HepG2 (cell line): ENCODE measurements at regions not wholly inside any gene's neighbourhood (a gene's known extent, or its start where the extent isn't known, plus 50 kb on each side); places are given as distances from the start of the nearest gene placed in this dataset.

Experiments
- ATAC-seq: fragments of 200-7000 bp; cut with Tn5 transposase; 3 replicates; pipeline ENCODE4 v1.9.1; 2020; ENCODE audit warnings: mild to moderate bottlenecking, moderate library complexity
- BruUV-seq: library from RNA; stranded (reverse); fragments of 400-500 nt; replicated peaks from 2 replicates; lab custom pipeline; 2021; lab: Mats Ljungman, UMichigan
- CTCF ChIA-PET: fragments of 300-600 bp; formaldehyde crosslinking; extraction: SDS; loops from one replicate; lab custom pipeline; 2021; ENCODE audit warnings: low total read pairs, inconsistent platforms, low intra/inter-chr PET ratio; lab: Yijun Ruan, JAX
- POLR2A ChIA-PET: fragments of 350-600 bp; sonication (Branson Sonifier 250); formaldehyde crosslinking; loops from one replicate; lab custom pipeline; 2020; ENCODE audit warnings: antibody characterized with exemption, inconsistent platforms; lab: Yijun Ruan, JAX
- DNase-seq: peaks from one replicate; pipeline ENCODE4 v3.0.0-alpha.2; 2015; ENCODE audit warnings: low spot score
- FAIRE-seq: peaks from 3 replicates; lab custom pipeline; 2011; peaks lifted over from hg19 to GRCh38; lab: Jason Lieb, UNC
- H2AFZ ChIP-seq: one replicate; pipeline ENCODE4 v1.6.1; 2011; ENCODE audit warnings: low read length, inconsistent platforms
- H3K27ac ChIP-seq: fragments of 300-600 bp; 3 replicates; pipeline ENCODE4 v1.8.0; 2011; ENCODE audit warnings: mixed run types, mild to moderate bottlenecking, mixed read lengths, low read length, inconsistent platforms; ENCODE audit not compliant: insufficient read depth; ENCODE audit errors: extremely low read length
- H3K27me3 ChIP-seq, 2 experiments: fragments of 200-600 bp in 1 of 2; 2 replicates in 1 of 2; 3 replicates in 1 of 2; pipeline versions ENCODE4 v1.6.0 to v1.8.0; 2011; ENCODE audit warnings: low read length in 2 of 2, mild to moderate bottlenecking in 2 of 2, moderate library complexity in 2 of 2, inconsistent platforms in 1 of 2; ENCODE audit not compliant: insufficient read depth in 2 of 2, control insufficient read depth in 1 of 2
- H3K36me3 ChIP-seq, 2 experiments: fragments of 200-600 bp in 1 of 2; replicated peaks in 1 of 2; 2 replicates in 1 of 2; 3 replicates in 1 of 2; pipeline versions ENCODE4 v1.5.1 to v1.8.0; 2011; ENCODE audit warnings: low read length in 2 of 2, inconsistent platforms in 1 of 2; ENCODE audit not compliant: insufficient read depth in 2 of 2, control insufficient read depth in 1 of 2
- H3K4me1 ChIP-seq: 2 replicates; pipeline ENCODE4 v1.5.1; 2012; ENCODE audit warnings: low read length, inconsistent platforms; ENCODE audit not compliant: insufficient read depth
- H3K4me2 ChIP-seq: 2 replicates; pipeline ENCODE4 v1.6.0; 2011; ENCODE audit warnings: low read depth, low read length, inconsistent platforms
- H3K4me3 ChIP-seq, 3 experiments: fragments of 200-600 bp in 1 of 3; sonication (generic), shearing (Covaris generic) in 1 of 3; replicated peaks in 1 of 3; 2 replicates each; pipeline ENCODE4 v1.5.1; 2011 to 2016; ENCODE audit warnings: low read length in 3 of 3, inconsistent platforms in 2 of 3, low read depth in 2 of 3, mild to moderate bottlenecking in 2 of 3, control low read depth in 1 of 3, mixed read lengths in 1 of 3; ENCODE audit not compliant: insufficient read depth in 1 of 3
- H3K79me2 ChIP-seq: one replicate; pipeline ENCODE4 v1.6.1; 2011; ENCODE audit warnings: low read length, inconsistent platforms; ENCODE audit not compliant: insufficient read depth
- H3K9ac ChIP-seq: 2 replicates; pipeline ENCODE4 v1.6.0; 2011; ENCODE audit warnings: mild to moderate bottlenecking, low read depth, low read length, inconsistent platforms; ENCODE audit not compliant: insufficient read depth
- H3K9me3 ChIP-seq: 2 replicates; pipeline ENCODE4 v1.5.1; 2012; ENCODE audit warnings: mild to moderate bottlenecking, low read length
- H4K20me1 ChIP-seq: 2 replicates; pipeline ENCODE4 v1.6.0; 2011; ENCODE audit warnings: inconsistent platforms, mild to moderate bottlenecking, low read length, moderate library complexity; ENCODE audit not compliant: insufficient read depth
- MTA3 ChIP-seq: sonication (generic); formaldehyde crosslinking; IDR thresholded peaks from 2 replicates; pipeline ENCODE4 v1.4.0; 2020; ENCODE audit warnings: missing genetic modification reagents
- NFIB ChIP-seq: sonication (generic); formaldehyde crosslinking; IDR thresholded peaks from 2 replicates; pipeline ENCODE4 v1.9.0; 2021; ENCODE audit warnings: missing genetic modification reagents, mild to moderate bottlenecking, borderline replicate concordance
- STAG1 ChIP-seq: sonication (generic); formaldehyde crosslinking; IDR thresholded peaks from 2 replicates; pipeline ENCODE4 v1.4.0; 2020; ENCODE audit warnings: missing genetic modification reagents
- ZFP37 ChIP-seq: sonication (generic); formaldehyde crosslinking; IDR thresholded peaks from 2 replicates; pipeline ENCODE4 v1.4.0; 2020; ENCODE audit warnings: missing genetic modification reagents, borderline replicate concordance
- ZNF790 ChIP-seq: sonication (generic); formaldehyde crosslinking; IDR thresholded peaks from 2 replicates; pipeline ENCODE4 v1.8.0; 2022; ENCODE audit warnings: missing genetic modification reagents, mild to moderate bottlenecking, borderline replicate concordance
- WGBS: methylation state at CpG from one replicate; pipeline ENCODE4 v1.1.6; 2017; ENCODE audit warnings: low lambda C conversion rate; 5-methylcytosine and 5-hydroxymethylcytosine counted together
- in situ Hi-C: cut with HindIII; loops from 2 replicates; pipeline ENCODE4 v1.10.0; 2017; ENCODE audit warnings: low pct_unique_long_range_greater_than_20kb; ENCODE audit not compliant: extremely low pct_ligation_motif_present
- intact Hi-C: fragments of 100-400 bp; cut with micrococcal nuclease; formaldehyde crosslinking; loops from one replicate; pipeline ENCODE4 v1.10.0; 2022; ENCODE audit not compliant: unreplicated experiment
- TF ChIP-seq, protein P1 (sequence below): sonication (generic); formaldehyde crosslinking; IDR thresholded peaks from 2 replicates; pipeline ENCODE4 v1.5.0; 2020; ENCODE audit warnings: mild to moderate bottlenecking, missing genetic modification reagents, moderate library complexity

DNA sequence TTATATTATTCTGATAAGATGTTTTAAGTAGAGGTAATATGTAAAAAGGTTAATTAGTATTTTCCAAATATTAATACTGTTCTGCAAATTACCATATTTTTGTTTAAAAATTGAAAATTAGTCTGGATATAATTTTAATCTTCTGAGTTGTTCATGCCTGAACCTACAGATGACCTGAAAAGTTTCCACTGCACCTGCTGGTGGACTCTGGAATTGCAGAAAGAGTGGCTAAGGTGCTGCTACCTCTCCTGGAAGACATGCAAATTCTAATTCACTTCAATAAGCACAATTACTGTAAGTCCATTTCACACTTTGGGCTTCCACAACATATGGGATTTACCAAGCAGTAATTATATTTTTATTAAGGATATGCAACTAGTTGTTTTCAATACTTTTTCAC is 77.7 kb upstream of the OLIG3 start:
- POLR2A ChIA-PET: no interaction called here
- peak; percentile 54 for TF ChIP-seq STAG1
- no peak for TF ChIP-seq MTA3 (CRISPR knock-in tag)
- TF ChIP-seq, protein P1, sequence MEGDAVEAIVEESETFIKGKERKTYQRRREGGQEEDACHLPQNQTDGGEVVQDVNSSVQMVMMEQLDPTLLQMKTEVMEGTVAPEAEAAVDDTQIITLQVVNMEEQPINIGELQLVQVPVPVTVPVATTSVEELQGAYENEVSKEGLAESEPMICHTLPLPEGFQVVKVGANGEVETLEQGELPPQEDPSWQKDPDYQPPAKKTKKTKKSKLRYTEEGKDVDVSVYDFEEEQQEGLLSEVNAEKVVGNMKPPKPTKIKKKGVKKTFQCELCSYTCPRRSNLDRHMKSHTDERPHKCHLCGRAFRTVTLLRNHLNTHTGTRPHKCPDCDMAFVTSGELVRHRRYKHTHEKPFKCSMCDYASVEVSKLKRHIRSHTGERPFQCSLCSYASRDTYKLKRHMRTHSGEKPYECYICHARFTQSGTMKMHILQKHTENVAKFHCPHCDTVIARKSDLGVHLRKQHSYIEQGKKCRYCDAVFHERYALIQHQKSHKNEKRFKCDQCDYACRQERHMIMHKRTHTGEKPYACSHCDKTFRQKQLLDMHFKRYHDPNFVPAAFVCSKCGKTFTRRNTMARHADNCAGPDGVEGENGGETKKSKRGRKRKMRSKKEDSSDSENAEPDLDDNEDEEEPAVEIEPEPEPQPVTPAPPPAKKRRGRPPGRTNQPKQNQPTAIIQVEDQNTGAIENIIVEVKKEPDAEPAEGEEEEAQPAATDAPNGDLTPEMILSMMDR (CRISPR knock-in tag): peak; percentile 45
- no peak for TF ChIP-seq ZFP37 (CRISPR knock-in tag)
- TF ChIP-seq NFIB: no peak
- in situ Hi-C loops: no loop called here
- H3K27ac ChIP-seq: no peak overlapping the region
- CTCF ChIA-PET: interaction anchor here (1.2 kb wide), 1 partner anchor 300 kb away, joined by 3 read pairs; no protein-coding TSS in a partner anchor
- peaks cover 0 to 2% of the 10 kb centered on the region in 2 experiments; a peak in 1 of 5 replicates for H3K27me3 ChIP-seq
- no peaks in the 10 kb centered on the region for H4K20me1 ChIP-seq
- no peak overlapping the region for H2AFZ ChIP-seq
- no peak overlapping the region for H3K4me3 ChIP-seq
- DNase-seq (peak; percentile 54), ATAC-seq (peak; percentile 78), FAIRE-seq (peak; percentile 46)
- no peaks in the 10 kb centered on the region for H3K9me3 ChIP-seq
- H3K36me3 ChIP-seq: no peaks in the 10 kb centered on the region
- H3K4me2 ChIP-seq: no peak overlapping the region
- H3K79me2 ChIP-seq: no peaks in the 10 kb centered on the region
- H3K4me1 ChIP-seq: peaks cover 8% of the 10 kb centered on the region
- H3K9ac ChIP-seq: no peak overlapping the region
- no TSS peak for BruUV-seq
- intact Hi-C loops: loop anchor here (5.0 kb wide), 1 partner anchor 1185 kb away; no protein-coding TSS in a partner anchor

DNA sequence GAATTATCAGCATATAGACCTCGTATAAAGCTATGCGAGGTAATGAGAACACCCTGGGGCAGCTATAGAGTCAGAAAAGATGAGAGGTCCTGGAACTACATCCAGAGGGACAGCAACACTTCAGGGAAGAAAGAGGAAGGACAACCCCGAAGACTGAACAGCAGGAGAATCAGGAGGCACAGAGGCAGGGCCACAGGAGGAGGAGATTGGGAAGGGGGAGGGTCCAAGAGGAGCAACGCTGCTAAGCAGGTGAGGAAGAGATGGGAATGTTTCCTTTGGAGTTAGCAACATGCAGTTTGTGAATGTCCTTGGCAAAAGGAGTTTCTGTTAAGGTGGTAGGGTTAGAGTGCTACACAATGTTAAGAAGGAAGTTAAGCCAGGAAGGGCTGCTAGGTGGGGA is 79.5 kb upstream of the OLIG3 start:
- in situ Hi-C loops: no loop called here
- H3K4me3 ChIP-seq: no peak overlapping the region
- ATAC-seq: no peak
- no peaks in the 10 kb centered on the region for H3K9me3 ChIP-seq
- FAIRE-seq: no peak
- BruUV-seq: no TSS peak
- no peaks in the 10 kb centered on the region for H3K36me3 ChIP-seq
- intact Hi-C loops: loop anchor here (5.0 kb wide), 1 partner anchor 1186 kb away; no protein-coding TSS in a partner anchor
- no peak overlapping the region for H3K4me2 ChIP-seq
- no peak overlapping the region for H2AFZ ChIP-seq
- no peaks in the 10 kb centered on the region for H3K79me2 ChIP-seq
- no peak for TF ChIP-seq ZNF790 (CRISPR knock-in tag)
- TF ChIP-seq, all 625 proteins: peak for 0
- CTCF ChIA-PET: no interaction called here
- H3K27me3 ChIP-seq: no peaks in the 10 kb centered on the region
- H4K20me1 ChIP-seq: no peaks in the 10 kb centered on the region
- peaks cover 8% of the 10 kb centered on the region for H3K4me1 ChIP-seq
- 42% methylated on average over 4 of the region's 4 CpGs for WGBS
- DNase-seq: no peak
- no peak overlapping the region for H3K27ac ChIP-seq
- H3K9ac ChIP-seq: no peak overlapping the region
- POLR2A ChIA-PET: no interaction called here
